Left ventricle myocardium inferior (tissue), 1 donor: ENCODE measurements at regions not wholly inside any gene's neighbourhood (a gene's known extent, or its start where the extent isn't known, plus 50 kb on each side); places are given as distances from the start of the nearest gene placed in this dataset.

Experiments
- DNase-seq: peaks from one replicate; pipeline ENCODE4 v3.0.0-alpha.2; 2020
- H3K27ac ChIP-seq: fragments of 200-600 bp; replicated peaks from 2 replicates; pipeline ENCODE4 v1.8.0; 2021
- H3K27me3 ChIP-seq: fragments of 200-600 bp; 2 replicates; pipeline ENCODE4 v1.8.0; 2021; ENCODE audit warnings: low read depth
- H3K36me3 ChIP-seq: fragments of 200-600 bp; 2 replicates; pipeline ENCODE4 v1.8.0; 2021
- H3K4me1 ChIP-seq: fragments of 200-600 bp; 2 replicates; pipeline ENCODE4 v1.8.0; 2021
- H3K4me3 ChIP-seq: fragments of 200-600 bp; 2 replicates; pipeline ENCODE4 v1.8.0; 2021; ENCODE audit warnings: mild to moderate bottlenecking, moderate library complexity
- H3K9me3 ChIP-seq: fragments of 200-600 bp; replicated peaks from 2 replicates; pipeline ENCODE4 v1.8.0; 2021
- intact Hi-C: fragments of 100-400 bp; cut with micrococcal nuclease; formaldehyde crosslinking; loops from one replicate; pipeline ENCODE4 v1.11.0; 2022
- TF ChIP-seq, protein P1 (sequence below): fragments of 200-600 bp; IDR thresholded peaks from 2 replicates; pipeline ENCODE4 v1.8.0; 2021; ENCODE audit warnings: antibody characterized with exemption, mild to moderate bottlenecking, borderline replicate concordance
- donor health status: DM: no; HTN: yes; CAD: no; lungs with severe emphysema.

DNA sequence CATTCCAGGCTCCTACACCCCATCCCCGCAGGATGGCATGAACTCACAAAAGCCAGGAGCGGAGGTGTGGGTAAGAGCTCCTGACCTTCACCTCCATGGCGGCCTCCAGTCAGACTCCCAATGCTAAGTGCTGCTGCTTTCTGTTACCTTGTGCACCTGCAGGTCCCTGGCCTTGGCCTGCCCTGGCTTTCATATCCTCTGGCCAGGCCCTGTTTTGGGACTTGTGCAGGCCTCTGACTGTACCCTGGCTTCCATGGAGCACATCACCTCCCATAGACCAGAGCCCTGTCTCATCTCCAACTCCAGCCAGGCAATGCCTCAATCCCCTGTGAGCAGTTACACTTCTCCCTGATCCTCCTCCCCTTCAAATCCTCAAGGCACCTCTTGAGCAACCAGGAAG is 124.5 kb downstream of the MED10 start:
- TF ChIP-seq, protein P1, sequence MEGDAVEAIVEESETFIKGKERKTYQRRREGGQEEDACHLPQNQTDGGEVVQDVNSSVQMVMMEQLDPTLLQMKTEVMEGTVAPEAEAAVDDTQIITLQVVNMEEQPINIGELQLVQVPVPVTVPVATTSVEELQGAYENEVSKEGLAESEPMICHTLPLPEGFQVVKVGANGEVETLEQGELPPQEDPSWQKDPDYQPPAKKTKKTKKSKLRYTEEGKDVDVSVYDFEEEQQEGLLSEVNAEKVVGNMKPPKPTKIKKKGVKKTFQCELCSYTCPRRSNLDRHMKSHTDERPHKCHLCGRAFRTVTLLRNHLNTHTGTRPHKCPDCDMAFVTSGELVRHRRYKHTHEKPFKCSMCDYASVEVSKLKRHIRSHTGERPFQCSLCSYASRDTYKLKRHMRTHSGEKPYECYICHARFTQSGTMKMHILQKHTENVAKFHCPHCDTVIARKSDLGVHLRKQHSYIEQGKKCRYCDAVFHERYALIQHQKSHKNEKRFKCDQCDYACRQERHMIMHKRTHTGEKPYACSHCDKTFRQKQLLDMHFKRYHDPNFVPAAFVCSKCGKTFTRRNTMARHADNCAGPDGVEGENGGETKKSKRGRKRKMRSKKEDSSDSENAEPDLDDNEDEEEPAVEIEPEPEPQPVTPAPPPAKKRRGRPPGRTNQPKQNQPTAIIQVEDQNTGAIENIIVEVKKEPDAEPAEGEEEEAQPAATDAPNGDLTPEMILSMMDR: no peak
- Histone ChIP-seq H3K9me3 (peaks cover 6% of the 10 kb centered on the region), H3K4me3 (no peak overlapping the region), H3K36me3 (no peaks in the 10 kb centered on the region), H3K27ac (no peak overlapping the region), H3K4me1 (no peaks in the 10 kb centered on the region), H3K27me3 (peaks cover 10% of the 10 kb centered on the region)
- intact Hi-C loops: loop anchor here (5.0 kb wide), 1 partner anchor 238 kb away; no protein-coding TSS in a partner anchor
- no peak for DNase-seq

DNA sequence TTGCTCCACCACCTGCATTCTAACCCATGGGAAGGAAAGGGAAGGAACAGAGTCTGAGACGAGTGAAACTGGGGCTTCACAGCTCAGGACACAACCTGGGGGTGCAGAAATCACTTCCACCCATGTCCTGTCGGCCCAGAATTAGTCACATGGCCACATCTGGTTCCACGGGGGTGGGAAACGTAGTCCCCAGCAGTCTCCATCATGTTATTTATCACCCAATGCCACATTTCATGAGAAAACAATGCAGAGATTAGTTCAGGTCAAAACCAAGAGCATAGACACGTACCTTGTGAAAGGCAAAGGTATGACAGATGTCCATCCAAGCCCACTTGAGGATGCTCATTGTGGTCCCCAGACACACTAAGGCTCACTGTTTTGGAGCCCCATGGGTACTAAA is 125.1 kb downstream of the MED10 start:
- Histone ChIP-seq H3K27me3 (peaks cover 10% of the 10 kb centered on the region), H3K36me3 (no peaks in the 10 kb centered on the region), H3K9me3 (peaks cover 6% of the 10 kb centered on the region), H3K4me3 (no peak overlapping the region), H3K4me1 (no peaks in the 10 kb centered on the region), H3K27ac (no peak overlapping the region)
- TF ChIP-seq, protein P1: no peak
- no peak for DNase-seq
- intact Hi-C loops: loop anchor here (5.0 kb wide), 1 partner anchor 239 kb away; no protein-coding TSS in a partner anchor

DNA sequence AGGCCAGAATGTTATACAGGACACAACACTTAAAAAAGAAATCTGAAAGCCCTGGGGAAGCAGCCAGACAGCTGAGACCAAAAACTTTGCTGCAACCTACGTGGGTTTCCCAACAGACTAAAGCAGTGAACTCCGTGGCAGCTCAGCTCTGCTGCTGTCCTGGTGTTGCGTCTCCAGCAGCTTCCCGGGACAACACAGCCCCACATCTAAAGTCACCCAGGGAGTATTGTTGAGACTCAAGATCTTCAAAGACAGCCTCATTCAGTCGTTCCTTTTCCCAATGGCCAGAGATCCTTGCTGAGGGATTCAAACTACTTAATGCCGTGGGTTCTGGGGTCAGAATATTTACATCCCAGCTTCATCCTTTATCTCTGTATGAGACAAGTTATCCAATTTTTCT is 125.8 kb downstream of the MED10 start:
- no peaks in the 10 kb centered on the region for H3K36me3 ChIP-seq
- no peak for DNase-seq
- H3K4me1 ChIP-seq: no peaks in the 10 kb centered on the region
- TF ChIP-seq, protein P1: no peak
- no peak overlapping the region for H3K4me3 ChIP-seq
- H3K27me3 ChIP-seq: peaks cover 10% of the 10 kb centered on the region
- H3K27ac ChIP-seq: no peak overlapping the region
- H3K9me3 ChIP-seq: peaks cover 6% of the 10 kb centered on the region
- intact Hi-C loops: loop anchor here (5.0 kb wide), 1 partner anchor 240 kb away; no protein-coding TSS in a partner anchor

DNA sequence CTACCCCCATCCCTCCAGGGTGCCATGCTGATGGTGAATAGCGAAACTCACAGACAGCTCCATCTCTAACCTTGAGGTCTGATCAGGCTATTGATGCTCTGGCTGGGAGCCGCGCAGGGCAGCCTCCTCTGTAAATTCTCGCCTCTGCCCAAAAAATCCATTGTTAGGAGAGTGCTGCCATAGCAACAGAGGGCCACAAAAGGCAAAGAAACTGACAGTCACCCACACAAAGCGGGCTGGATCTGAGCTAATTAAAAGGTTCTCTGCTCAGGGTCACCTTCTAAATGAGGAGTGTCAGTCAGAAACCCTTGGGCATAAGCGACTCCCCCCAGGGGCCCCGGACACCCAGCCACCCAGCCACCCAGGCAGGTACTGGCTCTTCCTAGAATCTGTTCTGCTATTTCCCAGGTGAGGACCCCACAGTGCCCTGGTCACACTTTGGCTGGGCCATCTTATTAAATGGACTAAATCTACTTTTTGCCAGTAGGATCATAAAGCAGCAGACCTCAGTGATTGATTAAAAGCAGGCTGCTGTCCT is 126.7 kb downstream of the MED10 start:
- no peak for DNase-seq
- TF ChIP-seq, protein P1: no peak
- H3K4me3 ChIP-seq: no peak overlapping the region
- H3K9me3 ChIP-seq: peaks cover 6% of the 10 kb centered on the region
- no peaks in the 10 kb centered on the region for H3K4me1 ChIP-seq
- intact Hi-C loops: loop anchor here (5.0 kb wide), 1 partner anchor 241 kb away; no protein-coding TSS in a partner anchor
- peaks cover 10% of the 10 kb centered on the region for H3K27me3 ChIP-seq
- H3K27ac ChIP-seq: no peak overlapping the region
- H3K36me3 ChIP-seq: no peaks in the 10 kb centered on the region

DNA sequence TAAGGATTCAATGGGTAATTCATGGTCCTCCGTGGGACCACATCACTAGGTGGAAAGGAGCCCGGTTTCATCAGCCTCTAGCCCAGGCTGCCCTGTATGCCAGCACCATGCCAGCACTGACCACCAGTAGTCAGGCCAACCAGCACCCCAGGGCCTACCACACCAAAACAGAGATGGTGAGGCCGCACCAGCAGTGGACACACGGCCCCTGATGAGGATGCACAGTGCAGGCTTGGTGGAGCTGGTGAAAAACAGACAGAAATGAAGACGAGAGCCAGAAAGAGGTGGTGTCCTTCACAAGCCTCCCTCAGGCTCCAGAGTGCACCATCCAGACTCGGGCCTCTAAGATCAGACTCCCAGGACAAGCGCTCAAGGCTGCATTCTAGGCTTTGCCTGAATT is 128.2 kb downstream of the MED10 start:
- Histone ChIP-seq H3K9me3 (peaks cover 6% of the 10 kb centered on the region), H3K27me3 (peaks cover 10% of the 10 kb centered on the region), H3K27ac (no peak overlapping the region), H3K4me1 (no peaks in the 10 kb centered on the region), H3K36me3 (no peaks in the 10 kb centered on the region), H3K4me3 (no peak overlapping the region)
- TF ChIP-seq, protein P1: no peak
- intact Hi-C loops: loop anchor here (5.0 kb wide), 1 partner anchor 242 kb away; no protein-coding TSS in a partner anchor
- DNase-seq: no peak
